ENCODE measurements at regions not wholly inside any gene's neighbourhood (a gene's known extent, or its start where the extent isn't known, plus 50 kb on each side); places are given as distances from the start of the nearest gene placed in this dataset.

GRCh38 chr20:23136893-23137745 lies 51.0 kb upstream of the CD93 start:
- no peak; the same call in 2 of the 3 replicates for ATAC-seq
- no peaks in the 10 kb centered on the region for H3K9me3 Mint-ChIP-seq
- Histone ChIP-seq H4K20me1 (replicated peaks; ENCODE audit: insufficient read depth) (no peaks in the 10 kb centered on the region), H3K36me3 (ENCODE audit: insufficient read depth) (no peaks in the 10 kb centered on the region), H3K4me2 (no peak overlapping the region), H3K79me2 (replicated peaks; ENCODE audit: insufficient read depth) (no peaks in the 10 kb centered on the region), H3F3A (replicated peaks; ENCODE audit: low read depth) (no peaks in the 10 kb centered on the region), H3K27ac (ENCODE audit: low read depth) (no peak overlapping the region), H3K4me3 (no peak overlapping the region), H3K27me3 (ENCODE audit: insufficient read depth) (no peaks in the 10 kb centered on the region), H3K9me2 (ENCODE audit: insufficient read depth) (no peaks in the 10 kb centered on the region), H3K4me1 (ENCODE audit: insufficient read depth) (no peaks in the 10 kb centered on the region), H2AFZ (no peak overlapping the region)
- H3K27me3 Mint-ChIP-seq (ENCODE audit: insufficient read depth, low read depth, poor library complexity) = peaks cover 4% of the 10 kb centered on the region
- H3K36me3 Mint-ChIP-seq (ENCODE audit: low read depth) = no peaks in the 10 kb centered on the region
- H3K27ac Mint-ChIP-seq = no peak overlapping the region; the same call in 1 of the 2 replicates
- H3K4me3 Mint-ChIP-seq = no peak overlapping the region
- no peak for TF ChIP-seq EZH2 (IDR thresholded peaks at IDR 0.05; ENCODE audit: low read depth, unreplicated experiment)
- no peak for TF ChIP-seq JUNB (IDR thresholded peaks at IDR 0.05; ENCODE audit: unreplicated experiment)
- no peak for TF ChIP-seq ZNF331 (CRISPR knock-in tag; IDR thresholded peaks at IDR 0.05; ENCODE audit: low read depth)
- DNase-seq (ENCODE audit: low spot score) = no peak
- no peaks in the 10 kb centered on the region for H3K4me1 Mint-ChIP-seq

GRCh38 chr20:23135449-23136420 lies 49.6 kb upstream of the CD93 start:
- TF ChIP-seq EZH2 (IDR thresholded peaks at IDR 0.05; ENCODE audit: low read depth, unreplicated experiment) (no peak), CREB1 (CRISPR knock-in tag; IDR thresholded peaks at IDR 0.05; ENCODE audit: low read depth) (no peak), NANOG (IDR thresholded peaks at IDR 0.05; ENCODE audit: borderline replicate concordance) (no peak), EZH2phosphoT487 (IDR thresholded peaks at IDR 0.05; ENCODE audit: unreplicated experiment) (no peak), ZNF462 (CRISPR knock-in tag; IDR thresholded peaks at IDR 0.05) (no peak), ZNF114 (CRISPR knock-in tag; IDR thresholded peaks at IDR 0.05) (no peak)
- ATAC-seq = no peak
- 0 out of 2 replicates have a peak overlapping the region, but pooled peaks have one; percentile 16 for H2AFZ ChIP-seq

More at GRCh38 chr20:23135449-23136420, 49.6 kb upstream of the CD93 start:
- no peak overlapping the region for H3K27ac Mint-ChIP-seq
- no peak for DNase-seq (ENCODE audit: low spot score)
- no peaks in the 10 kb centered on the region for H3K9me3 Mint-ChIP-seq
- Histone ChIP-seq H3K9me2 (ENCODE audit: insufficient read depth) (no peaks in the 10 kb centered on the region), H3K79me2 (replicated peaks; ENCODE audit: insufficient read depth) (no peaks in the 10 kb centered on the region), H3K4me2 (no peak overlapping the region), H3F3A (replicated peaks; ENCODE audit: low read depth) (no peaks in the 10 kb centered on the region), H4K20me1 (replicated peaks; ENCODE audit: insufficient read depth) (no peaks in the 10 kb centered on the region), H3K4me3 (no peak overlapping the region), H3K36me3 (ENCODE audit: insufficient read depth) (no peaks in the 10 kb centered on the region), H3K27me3 (ENCODE audit: insufficient read depth) (no peaks in the 10 kb centered on the region), H3K4me1 (ENCODE audit: insufficient read depth) (no peaks in the 10 kb centered on the region), H3K27ac (ENCODE audit: low read depth) (no peak overlapping the region)
- H3K4me3 Mint-ChIP-seq = no peak overlapping the region
- H3K36me3 Mint-ChIP-seq (ENCODE audit: low read depth) = no peaks in the 10 kb centered on the region
- no peaks in the 10 kb centered on the region for H3K4me1 Mint-ChIP-seq
- peaks cover 2% of the 10 kb centered on the region for H3K27me3 Mint-ChIP-seq (ENCODE audit: insufficient read depth, low read depth, poor library complexity)
